ENCODE measurements at regions not wholly inside any gene's neighbourhood (a gene's known extent, or its start where the extent isn't known, plus 50 kb on each side); places are given as distances from the start of the nearest gene placed in this dataset.

DNA sequence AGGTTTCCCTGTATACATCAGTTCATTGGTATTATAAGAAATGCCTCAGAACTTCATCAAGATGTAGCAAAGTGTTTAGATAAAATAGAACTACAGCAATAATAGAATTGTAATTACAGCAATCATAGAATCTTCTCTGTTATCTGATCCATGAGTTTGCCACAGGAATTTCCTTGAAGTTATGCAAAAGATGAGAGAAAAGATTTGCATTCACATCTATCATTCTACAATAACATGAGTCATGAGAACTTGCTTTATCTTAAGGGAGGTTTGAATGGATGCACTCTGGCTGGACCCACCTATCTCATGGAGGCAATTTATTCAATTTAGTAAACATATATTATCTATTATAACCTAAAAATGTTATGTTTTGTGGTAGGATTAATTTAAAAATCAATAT lies 329.8 kb upstream of the EPHA7 start:
- intact Hi-C loops (cut with DNase I) = no loop called here
- Histone ChIP-seq H3K9me3 (no peaks in the 10 kb centered on the region), H3K4me1 (no peaks in the 10 kb centered on the region), H3K27me3 (no peaks in the 10 kb centered on the region), H3K4me3 (no peak overlapping the region), H3K27ac (no peak overlapping the region), H3K36me3 (no peaks in the 10 kb centered on the region)
- DNase-seq (ENCODE audit: extremely low spot score in 2 of 2) = no peak
- TF ChIP-seq POLR2AphosphoS5 (IDR thresholded peaks at IDR 0.05; ENCODE audit: insufficient read depth in 1 of 2, low read depth in 1 of 2) (no peak), POLR2A (IDR thresholded peaks at IDR 0.05) (no peak)
- TF ChIP-seq, protein P1, sequence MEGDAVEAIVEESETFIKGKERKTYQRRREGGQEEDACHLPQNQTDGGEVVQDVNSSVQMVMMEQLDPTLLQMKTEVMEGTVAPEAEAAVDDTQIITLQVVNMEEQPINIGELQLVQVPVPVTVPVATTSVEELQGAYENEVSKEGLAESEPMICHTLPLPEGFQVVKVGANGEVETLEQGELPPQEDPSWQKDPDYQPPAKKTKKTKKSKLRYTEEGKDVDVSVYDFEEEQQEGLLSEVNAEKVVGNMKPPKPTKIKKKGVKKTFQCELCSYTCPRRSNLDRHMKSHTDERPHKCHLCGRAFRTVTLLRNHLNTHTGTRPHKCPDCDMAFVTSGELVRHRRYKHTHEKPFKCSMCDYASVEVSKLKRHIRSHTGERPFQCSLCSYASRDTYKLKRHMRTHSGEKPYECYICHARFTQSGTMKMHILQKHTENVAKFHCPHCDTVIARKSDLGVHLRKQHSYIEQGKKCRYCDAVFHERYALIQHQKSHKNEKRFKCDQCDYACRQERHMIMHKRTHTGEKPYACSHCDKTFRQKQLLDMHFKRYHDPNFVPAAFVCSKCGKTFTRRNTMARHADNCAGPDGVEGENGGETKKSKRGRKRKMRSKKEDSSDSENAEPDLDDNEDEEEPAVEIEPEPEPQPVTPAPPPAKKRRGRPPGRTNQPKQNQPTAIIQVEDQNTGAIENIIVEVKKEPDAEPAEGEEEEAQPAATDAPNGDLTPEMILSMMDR (IDR thresholded peaks at IDR 0.05) = no peak

DNA sequence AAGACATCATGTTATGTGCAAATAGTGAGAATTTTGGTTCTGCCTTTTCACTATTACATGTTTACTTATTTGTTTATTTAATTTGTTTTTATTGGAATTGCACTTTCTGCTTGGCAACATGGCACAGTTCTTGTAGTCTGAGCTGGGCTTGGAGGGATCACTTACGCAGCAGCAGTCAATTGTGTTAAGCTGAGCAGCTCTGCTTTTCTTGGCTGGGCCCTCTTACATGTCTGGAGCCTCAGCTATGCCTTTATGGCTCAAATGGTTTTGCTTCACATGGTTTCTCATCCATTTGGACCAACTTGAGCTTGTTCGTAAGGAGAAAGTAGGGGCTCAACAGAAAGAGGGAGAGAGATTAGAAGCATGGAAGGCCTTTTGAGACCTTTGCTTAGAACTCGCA lies 327.5 kb upstream of the EPHA7 start:
- H3K27me3 ChIP-seq = no peaks in the 10 kb centered on the region
- H3K27ac ChIP-seq = no peak overlapping the region
- no peaks in the 10 kb centered on the region for H3K4me1 ChIP-seq
- DNase-seq (ENCODE audit: extremely low spot score in 2 of 2) = no peak
- H3K36me3 ChIP-seq = no peaks in the 10 kb centered on the region
- no peaks in the 10 kb centered on the region for H3K9me3 ChIP-seq
- intact Hi-C loops (cut with DNase I) = no loop called here
- H3K4me3 ChIP-seq = no peak overlapping the region
- TF ChIP-seq POLR2A (IDR thresholded peaks at IDR 0.05) (no peak), POLR2AphosphoS5 (IDR thresholded peaks at IDR 0.05; ENCODE audit: insufficient read depth in 1 of 2, low read depth in 1 of 2) (no peak)
- TF ChIP-seq, protein P1 (IDR thresholded peaks at IDR 0.05) = no peak

DNA sequence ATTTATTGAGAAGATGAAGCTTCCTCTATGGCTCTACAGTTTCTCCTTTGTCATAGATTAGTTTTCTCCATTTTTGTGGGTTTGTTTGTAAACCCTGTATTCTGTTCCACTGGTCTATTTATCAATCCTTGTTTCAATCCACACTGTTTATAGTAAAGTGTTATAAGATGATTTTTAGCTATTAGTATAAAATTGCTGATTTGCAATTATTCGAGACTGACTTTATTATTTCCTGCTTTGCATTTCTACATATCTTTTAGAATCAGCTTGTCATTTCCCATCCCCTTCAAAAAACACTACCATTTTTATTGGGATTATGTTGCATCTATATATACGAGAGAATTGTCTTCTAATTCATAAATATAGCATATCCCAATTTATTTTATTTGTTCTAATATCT lies 325.9 kb upstream of the EPHA7 start:
- H3K27ac ChIP-seq = no peak overlapping the region
- H3K27me3 ChIP-seq = no peaks in the 10 kb centered on the region
- no peak for TF ChIP-seq POLR2A (IDR thresholded peaks at IDR 0.05)
- TF ChIP-seq, protein P1 (IDR thresholded peaks at IDR 0.05) = no peak
- no peak for TF ChIP-seq POLR2AphosphoS5 (IDR thresholded peaks at IDR 0.05; ENCODE audit: insufficient read depth in 1 of 2, low read depth in 1 of 2)
- H3K36me3 ChIP-seq = no peaks in the 10 kb centered on the region
- no peaks in the 10 kb centered on the region for H3K4me1 ChIP-seq
- intact Hi-C loops (cut with DNase I) = no loop called here
- no peaks in the 10 kb centered on the region for H3K9me3 ChIP-seq
- no peak overlapping the region for H3K4me3 ChIP-seq
- no peak for DNase-seq (ENCODE audit: extremely low spot score in 2 of 2)

DNA sequence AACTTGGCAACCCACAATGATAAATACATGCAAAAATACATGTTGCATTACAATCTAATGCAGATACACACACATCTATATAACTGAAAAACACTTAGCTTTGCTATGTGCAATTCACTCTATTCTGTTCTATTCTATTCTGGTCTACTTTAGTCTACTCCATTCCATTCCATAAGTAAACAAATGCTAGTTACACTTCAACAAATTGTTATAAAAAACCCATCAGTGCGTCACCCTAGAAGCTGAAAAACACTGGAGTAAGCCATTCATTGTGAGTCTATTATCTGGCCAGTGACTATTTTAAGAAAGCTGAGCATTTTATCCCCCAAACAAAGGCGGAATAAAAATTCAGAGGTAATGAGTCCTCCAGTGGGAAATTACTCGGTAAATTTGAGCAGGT lies 315.7 kb upstream of the EPHA7 start:
- Histone ChIP-seq H3K27ac (no peak overlapping the region), H3K4me3 (no peak overlapping the region), H3K27me3 (no peaks in the 10 kb centered on the region), H3K9me3 (no peaks in the 10 kb centered on the region), H3K36me3 (no peaks in the 10 kb centered on the region), H3K4me1 (no peaks in the 10 kb centered on the region)
- DNase-seq (ENCODE audit: extremely low spot score in 2 of 2) = no peak
- TF ChIP-seq POLR2AphosphoS5 (IDR thresholded peaks at IDR 0.05; ENCODE audit: insufficient read depth in 1 of 2, low read depth in 1 of 2) (no peak), POLR2A (IDR thresholded peaks at IDR 0.05) (no peak)
- TF ChIP-seq, protein P1 (IDR thresholded peaks at IDR 0.05) = no peak
- intact Hi-C loops (cut with DNase I) = no loop called here

DNA sequence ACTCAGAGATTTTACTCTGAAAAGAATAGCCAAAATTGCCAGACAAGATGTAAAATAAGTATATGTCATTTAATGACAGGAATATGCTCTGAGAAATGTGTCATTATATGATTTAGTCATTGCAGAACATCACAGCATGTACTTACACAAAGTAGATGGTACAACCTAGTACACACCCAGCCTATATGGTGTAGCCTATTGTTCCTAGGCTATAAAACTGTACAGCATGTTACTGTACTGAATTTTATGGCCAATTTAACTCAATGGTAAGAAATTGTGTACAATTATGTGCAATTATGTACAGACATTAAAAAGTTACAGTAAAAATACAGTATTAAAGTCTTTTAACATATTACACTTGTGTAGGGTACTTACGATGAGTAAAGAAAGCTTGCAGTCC lies 311.9 kb upstream of the EPHA7 start:
- no peak for DNase-seq (ENCODE audit: extremely low spot score in 2 of 2)
- intact Hi-C loops (cut with DNase I) = no loop called here
- no peak overlapping the region for H3K27ac ChIP-seq
- H3K4me1 ChIP-seq = no peaks in the 10 kb centered on the region
- no peaks in the 10 kb centered on the region for H3K36me3 ChIP-seq
- no peak overlapping the region for H3K4me3 ChIP-seq
- H3K9me3 ChIP-seq = no peaks in the 10 kb centered on the region
- H3K27me3 ChIP-seq = no peaks in the 10 kb centered on the region
- no peak for TF ChIP-seq POLR2AphosphoS5 (IDR thresholded peaks at IDR 0.05; ENCODE audit: insufficient read depth in 1 of 2, low read depth in 1 of 2)
- TF ChIP-seq, protein P1 (IDR thresholded peaks at IDR 0.05) = no peak
- no peak for TF ChIP-seq POLR2A (IDR thresholded peaks at IDR 0.05)
